ENCODE measurements at regions not wholly inside any gene's neighbourhood (a gene's known extent, or its start where the extent isn't known, plus 50 kb on each side); places are given as distances from the start of the nearest gene placed in this dataset.

DNA sequence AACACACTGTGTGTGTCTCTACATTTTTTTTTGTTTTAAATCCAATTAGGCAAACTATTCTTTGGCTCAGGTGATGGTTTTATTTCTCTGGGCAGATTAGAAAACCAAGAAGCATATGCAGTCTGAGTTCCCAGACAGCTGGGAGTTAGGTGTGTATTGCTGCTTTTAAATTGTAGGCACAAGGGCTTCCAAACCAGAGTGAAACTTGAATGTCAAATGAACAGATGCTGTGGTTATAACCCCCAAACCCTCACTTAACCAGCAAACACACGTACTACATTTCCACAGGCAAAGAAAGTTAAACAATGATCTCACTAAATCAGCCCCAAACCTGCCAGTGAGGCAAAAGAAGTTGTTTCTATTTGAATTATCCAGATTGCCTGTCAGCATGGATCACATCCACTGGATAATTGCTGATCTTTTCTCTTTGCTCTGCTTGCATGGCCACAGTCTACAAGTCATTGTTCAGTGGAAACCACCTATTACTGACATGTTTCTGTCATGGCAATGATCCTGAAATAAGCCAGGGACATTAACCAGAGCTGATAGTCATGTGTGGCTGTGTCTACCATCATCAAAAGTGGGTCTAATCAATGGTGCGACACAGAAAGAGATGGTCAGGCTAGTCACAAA lies 576.5 kb upstream of the PLXNA2 start:
- H3K9me3 ChIP-seq (ENCODE audit: insufficient read depth, low read length), result no peaks in the 10 kb centered on the region
- no peaks in the 10 kb centered on the region for H4K20me1 ChIP-seq (ENCODE audit: low read depth, low read length)
- H3K79me2 ChIP-seq (ENCODE audit: insufficient read depth, low read length), result no peaks in the 10 kb centered on the region
- no peak overlapping the region for H2AFZ ChIP-seq (ENCODE audit: low read depth, low read length, severe bottlenecking)
- TF ChIP-seq, protein P1, sequence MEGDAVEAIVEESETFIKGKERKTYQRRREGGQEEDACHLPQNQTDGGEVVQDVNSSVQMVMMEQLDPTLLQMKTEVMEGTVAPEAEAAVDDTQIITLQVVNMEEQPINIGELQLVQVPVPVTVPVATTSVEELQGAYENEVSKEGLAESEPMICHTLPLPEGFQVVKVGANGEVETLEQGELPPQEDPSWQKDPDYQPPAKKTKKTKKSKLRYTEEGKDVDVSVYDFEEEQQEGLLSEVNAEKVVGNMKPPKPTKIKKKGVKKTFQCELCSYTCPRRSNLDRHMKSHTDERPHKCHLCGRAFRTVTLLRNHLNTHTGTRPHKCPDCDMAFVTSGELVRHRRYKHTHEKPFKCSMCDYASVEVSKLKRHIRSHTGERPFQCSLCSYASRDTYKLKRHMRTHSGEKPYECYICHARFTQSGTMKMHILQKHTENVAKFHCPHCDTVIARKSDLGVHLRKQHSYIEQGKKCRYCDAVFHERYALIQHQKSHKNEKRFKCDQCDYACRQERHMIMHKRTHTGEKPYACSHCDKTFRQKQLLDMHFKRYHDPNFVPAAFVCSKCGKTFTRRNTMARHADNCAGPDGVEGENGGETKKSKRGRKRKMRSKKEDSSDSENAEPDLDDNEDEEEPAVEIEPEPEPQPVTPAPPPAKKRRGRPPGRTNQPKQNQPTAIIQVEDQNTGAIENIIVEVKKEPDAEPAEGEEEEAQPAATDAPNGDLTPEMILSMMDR (IDR thresholded peaks at IDR 0.05; ENCODE audit: insufficient read depth, low read length, poor library complexity, severe bottlenecking), result no peak
- no peak for TF ChIP-seq EZH2phosphoT487 (conservative IDR thresholded peaks at IDR 0.05; ENCODE audit: low read length)
- H3K9me2 ChIP-seq (replicated peaks; ENCODE audit: insufficient read depth, low read length), result no peaks in the 10 kb centered on the region
- no peaks in the 10 kb centered on the region for H3F3A ChIP-seq (ENCODE audit: insufficient read depth)
- H3K36me3 ChIP-seq (ENCODE audit: low read length), result no peaks in the 10 kb centered on the region
- no peaks in the 10 kb centered on the region for H3K27me3 ChIP-seq (ENCODE audit: low read length)
- H3K9ac ChIP-seq (ENCODE audit: low read length), result no peak overlapping the region
- H3K27ac ChIP-seq (ENCODE audit: low read depth, low read length), result no peak overlapping the region
- no peak overlapping the region for H3K4me2 ChIP-seq (ENCODE audit: low read depth, low read length, poor library complexity, severe bottlenecking)
- H3K4me3 ChIP-seq (ENCODE audit: insufficient read depth, low read length, poor library complexity, severe bottlenecking), result no peak overlapping the region

GRCh38 chr1:208821939-208822338 lies 577.8 kb upstream of the PLXNA2 start:
- Histone ChIP-seq H3K79me2 (ENCODE audit: insufficient read depth, low read length) (no peaks in the 10 kb centered on the region), H3K4me3 (ENCODE audit: insufficient read depth, low read length, poor library complexity, severe bottlenecking) (no peak overlapping the region), H4K20me1 (ENCODE audit: low read depth, low read length) (no peaks in the 10 kb centered on the region), H3K36me3 (ENCODE audit: low read length) (no peaks in the 10 kb centered on the region), H2AFZ (ENCODE audit: low read depth, low read length, severe bottlenecking) (no peak overlapping the region), H3K4me2 (ENCODE audit: low read depth, low read length, poor library complexity, severe bottlenecking) (no peak overlapping the region), H3K27me3 (ENCODE audit: low read length) (no peaks in the 10 kb centered on the region), H3F3A (ENCODE audit: insufficient read depth) (no peaks in the 10 kb centered on the region), H3K27ac (ENCODE audit: low read depth, low read length) (no peak overlapping the region), H3K9me3 (ENCODE audit: insufficient read depth, low read length) (no peaks in the 10 kb centered on the region), H3K9ac (ENCODE audit: low read length) (no peak overlapping the region), H3K9me2 (replicated peaks; ENCODE audit: insufficient read depth, low read length) (no peaks in the 10 kb centered on the region)
- no peak for TF ChIP-seq EZH2phosphoT487 (conservative IDR thresholded peaks at IDR 0.05; ENCODE audit: low read length)
- TF ChIP-seq, protein P1 (IDR thresholded peaks at IDR 0.05; ENCODE audit: insufficient read depth, low read length, poor library complexity, severe bottlenecking), result no peak

- Histone ChIP-seq H3K9ac (ENCODE audit: low read length) (no peak overlapping the region), H3F3A (ENCODE audit: insufficient read depth) (no peaks in the 10 kb centered on the region), H3K79me2 (ENCODE audit: insufficient read depth, low read length) (no peaks in the 10 kb centered on the region), H3K4me2 (ENCODE audit: low read depth, low read length, poor library complexity, severe bottlenecking) (no peak overlapping the region), H4K20me1 (ENCODE audit: low read depth, low read length) (no peaks in the 10 kb centered on the region), H3K4me3 (ENCODE audit: insufficient read depth, low read length, poor library complexity, severe bottlenecking) (no peak overlapping the region), H3K27me3 (ENCODE audit: low read length) (peaks cover 4% of the 10 kb centered on the region; the same call in 1 of the 2 replicates), H2AFZ (ENCODE audit: low read depth, low read length, severe bottlenecking) (no peak overlapping the region), H3K9me3 (ENCODE audit: insufficient read depth, low read length) (no peaks in the 10 kb centered on the region), H3K9me2 (replicated peaks; ENCODE audit: insufficient read depth, low read length) (no peaks in the 10 kb centered on the region), H3K27ac (ENCODE audit: low read depth, low read length) (no peak overlapping the region), H3K36me3 (ENCODE audit: low read length) (no peaks in the 10 kb centered on the region)
- TF ChIP-seq EZH2phosphoT487 (conservative IDR thresholded peaks at IDR 0.05; ENCODE audit: low read length), result no peak
- TF ChIP-seq, protein P1 (IDR thresholded peaks at IDR 0.05; ENCODE audit: insufficient read depth, low read length, poor library complexity, severe bottlenecking), result no peak
Observed at GRCh38 chr1:208825300-208825699, 581.1 kb upstream of the PLXNA2 start.

Data from SU-DHL-6 (cell line).